ENCODE measurements at regions not wholly inside any gene's neighbourhood (a gene's known extent, or its start where the extent isn't known, plus 50 kb on each side); places are given as distances from the start of the nearest gene placed in this dataset.
A peak's percentile ranks its signal among the peaks of the same experiment; 100 is the strongest.

- H3K27ac ChIP-seq (ENCODE audit: low read depth, low read length): no peak overlapping the region
- H3K9ac ChIP-seq (ENCODE audit: low read depth in 1 of 3, low read length in 3 of 3): no peak overlapping the region
- H3K4me3 ChIP-seq (ENCODE audit: low read length in 3 of 3): no peak overlapping the region
- no peaks in the 10 kb centered on the region for H3K4me1 ChIP-seq (ENCODE audit: control insufficient read depth in 3 of 3, insufficient read depth in 3 of 3, low read length in 3 of 3)
- peaks cover 0 to 1% (median 0%) of the 10 kb centered on the region in 3 donors for H3K27me3 ChIP-seq (ENCODE audit: control insufficient read depth in 3 of 3, insufficient read depth in 3 of 3, low read length in 3 of 3)
- H3K36me3 ChIP-seq (ENCODE audit: control insufficient read depth in 3 of 3, insufficient read depth in 3 of 3, low read length in 3 of 3): no peaks in the 10 kb centered on the region
- no peaks in the 10 kb centered on the region for H3K9me3 ChIP-seq (ENCODE audit: control insufficient read depth in 3 of 3, low read length in 3 of 3)
Measured at GRCh38 chr13:97559030-97559429, 125.1 kb downstream of the RAP2A start.

DNA sequence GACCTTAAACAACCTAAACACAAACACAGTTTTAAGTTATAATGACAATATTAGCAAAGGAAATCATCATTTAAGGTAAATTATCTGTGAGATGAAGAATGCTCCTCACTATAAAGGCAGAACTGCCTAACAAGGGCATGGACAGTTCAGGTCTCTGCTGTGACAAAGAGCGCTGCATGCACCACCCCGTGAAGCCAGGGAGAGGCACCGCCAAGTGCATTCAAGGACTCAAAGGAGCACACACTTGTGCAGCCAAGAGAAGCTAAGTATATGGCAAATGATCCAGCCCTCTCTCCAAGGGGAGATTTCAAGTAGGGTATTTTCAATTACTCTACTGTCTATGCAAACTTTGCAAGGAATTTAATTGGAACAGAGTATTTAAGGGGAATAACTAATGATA is 126.0 kb downstream of the RAP2A start:
- no peaks in the 10 kb centered on the region for H3K36me3 ChIP-seq (ENCODE audit: control insufficient read depth in 3 of 3, insufficient read depth in 3 of 3, low read length in 3 of 3)
- no peaks in the 10 kb centered on the region for H3K9me3 ChIP-seq (ENCODE audit: control insufficient read depth in 3 of 3, low read length in 3 of 3)
- no peaks in the 10 kb centered on the region for H3K4me1 ChIP-seq (ENCODE audit: control insufficient read depth in 3 of 3, insufficient read depth in 3 of 3, low read length in 3 of 3)
- no peak overlapping the region for H3K4me3 ChIP-seq (ENCODE audit: low read length in 3 of 3)
- H3K9ac ChIP-seq (ENCODE audit: low read depth in 1 of 3, low read length in 3 of 3): no peak overlapping the region
- peaks cover 0 to 2% (median 0%) of the 10 kb centered on the region in 3 donors for H3K27me3 ChIP-seq (ENCODE audit: control insufficient read depth in 3 of 3, insufficient read depth in 3 of 3, low read length in 3 of 3)
- no peak overlapping the region for H3K27ac ChIP-seq (ENCODE audit: low read depth, low read length)

- Histone ChIP-seq H3K9ac (ENCODE audit: low read depth in 1 of 3, low read length in 3 of 3) (no peak overlapping the region), H3K4me1 (ENCODE audit: control insufficient read depth in 3 of 3, insufficient read depth in 3 of 3, low read length in 3 of 3) (no peaks in the 10 kb centered on the region), H3K4me3 (ENCODE audit: low read length in 3 of 3) (no peak overlapping the region), H3K27ac (ENCODE audit: low read depth, low read length) (no peak overlapping the region), H3K36me3 (ENCODE audit: control insufficient read depth in 3 of 3, insufficient read depth in 3 of 3, low read length in 3 of 3) (no peaks in the 10 kb centered on the region), H3K9me3 (ENCODE audit: control insufficient read depth in 3 of 3, low read length in 3 of 3) (no peaks in the 10 kb centered on the region), H3K27me3 (ENCODE audit: control insufficient read depth in 3 of 3, insufficient read depth in 3 of 3, low read length in 3 of 3) (peaks cover 0 to 2% (median 0%) of the 10 kb centered on the region in 3 donors)
Measured at GRCh38 chr13:97561182-97561581, 127.2 kb downstream of the RAP2A start.

DNA sequence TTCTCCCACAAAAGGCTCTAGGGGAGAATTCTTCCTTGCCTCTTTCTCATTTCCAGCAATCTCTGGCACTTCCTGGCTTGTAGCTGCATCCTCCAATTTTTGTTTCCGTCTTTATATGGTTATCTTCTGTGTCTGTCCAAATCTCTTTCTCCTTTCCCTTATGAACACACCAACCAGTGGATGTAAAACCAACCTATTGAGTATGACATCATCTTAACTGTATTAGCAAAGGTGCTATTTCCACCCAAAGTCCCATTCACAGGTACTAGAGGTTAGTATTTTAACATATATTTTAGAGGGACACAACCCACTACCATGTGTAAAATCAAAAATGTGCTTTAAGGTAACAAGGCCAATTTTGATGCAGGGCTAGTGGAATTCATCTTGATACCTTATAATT is 129.0 kb downstream of the RAP2A start:
- Histone ChIP-seq H3K27ac (ENCODE audit: low read depth, low read length) (no peak overlapping the region), H3K4me3 (ENCODE audit: low read length in 3 of 3) (no peak overlapping the region), H3K36me3 (ENCODE audit: control insufficient read depth in 3 of 3, insufficient read depth in 3 of 3, low read length in 3 of 3) (no peaks in the 10 kb centered on the region), H3K27me3 (ENCODE audit: control insufficient read depth in 3 of 3, insufficient read depth in 3 of 3, low read length in 3 of 3) (peaks cover 0 to 2% (median 0%) of the 10 kb centered on the region in 3 donors), H3K9ac (ENCODE audit: low read depth in 1 of 3, low read length in 3 of 3) (no peak overlapping the region), H3K9me3 (ENCODE audit: control insufficient read depth in 3 of 3, low read length in 3 of 3) (no peaks in the 10 kb centered on the region), H3K4me1 (ENCODE audit: control insufficient read depth in 3 of 3, insufficient read depth in 3 of 3, low read length in 3 of 3) (no peaks in the 10 kb centered on the region)

GRCh38 chr13:97564956-97565355 is 131.0 kb downstream of the RAP2A start:
- no peaks in the 10 kb centered on the region for H3K9me3 ChIP-seq (ENCODE audit: control insufficient read depth in 3 of 3, low read length in 3 of 3)
- peaks cover 0 to 9% (median 0%) of the 10 kb centered on the region in 3 donors for H3K4me1 ChIP-seq (ENCODE audit: control insufficient read depth in 3 of 3, insufficient read depth in 3 of 3, low read length in 3 of 3)
- no peak overlapping the region for H3K9ac ChIP-seq (ENCODE audit: low read depth in 1 of 3, low read length in 3 of 3)
- H3K4me3 ChIP-seq (ENCODE audit: low read length in 3 of 3): no peak overlapping the region
- peaks cover 0 to 6% (median 0%) of the 10 kb centered on the region in 3 donors for H3K27me3 ChIP-seq (ENCODE audit: control insufficient read depth in 3 of 3, insufficient read depth in 3 of 3, low read length in 3 of 3)
- no peak overlapping the region for H3K27ac ChIP-seq (ENCODE audit: low read depth, low read length)
- no peaks in the 10 kb centered on the region for H3K36me3 ChIP-seq (ENCODE audit: control insufficient read depth in 3 of 3, insufficient read depth in 3 of 3, low read length in 3 of 3)

DNA sequence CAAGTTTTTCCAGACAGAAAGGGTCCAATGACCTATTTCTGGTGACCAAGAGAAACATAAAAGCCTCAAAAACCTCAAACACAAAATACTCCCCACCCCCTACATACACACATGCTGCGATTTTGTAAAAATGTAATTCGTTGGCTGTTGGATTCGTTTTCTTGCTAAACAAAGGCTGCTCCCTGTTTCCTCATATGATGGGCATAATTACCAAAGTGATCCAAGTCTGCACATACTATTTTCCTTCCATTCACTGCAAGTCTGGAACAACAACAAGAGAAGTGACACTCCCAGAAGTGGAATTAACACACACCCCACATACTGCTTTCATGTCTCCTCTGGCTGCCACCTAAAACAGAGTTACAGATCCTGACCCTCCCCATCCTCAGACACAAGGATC is 131.9 kb downstream of the RAP2A start:
- no peaks in the 10 kb centered on the region for H3K36me3 ChIP-seq (ENCODE audit: control insufficient read depth in 3 of 3, insufficient read depth in 3 of 3, low read length in 3 of 3)

GRCh38 chr13:97566907-97567306 is 132.9 kb downstream of the RAP2A start:
- Histone ChIP-seq H3K27me3 (ENCODE audit: control insufficient read depth in 3 of 3, insufficient read depth in 3 of 3, low read length in 3 of 3) (peaks cover 0 to 6% (median 0%) of the 10 kb centered on the region in 3 donors), H3K27ac (ENCODE audit: low read depth, low read length) (no peak overlapping the region), H3K9me3 (ENCODE audit: control insufficient read depth in 3 of 3, low read length in 3 of 3) (no peaks in the 10 kb centered on the region), H3K4me1 (ENCODE audit: control insufficient read depth in 3 of 3, insufficient read depth in 3 of 3, low read length in 3 of 3) (peaks cover 0 to 10% (median 0%) of the 10 kb centered on the region in 3 donors), H3K9ac (ENCODE audit: low read depth in 1 of 3, low read length in 3 of 3) (no peak overlapping the region), H3K36me3 (ENCODE audit: control insufficient read depth in 3 of 3, insufficient read depth in 3 of 3, low read length in 3 of 3) (no peaks in the 10 kb centered on the region), H3K4me3 (ENCODE audit: low read length in 3 of 3) (no peak overlapping the region)

More for the DNA sequence above, 131.9 kb downstream of the RAP2A start:
- peaks cover 0 to 6% (median 0%) of the 10 kb centered on the region in 3 donors for H3K27me3 ChIP-seq (ENCODE audit: control insufficient read depth in 3 of 3, insufficient read depth in 3 of 3, low read length in 3 of 3)
- H3K4me1 ChIP-seq (ENCODE audit: control insufficient read depth in 3 of 3, insufficient read depth in 3 of 3, low read length in 3 of 3): peaks cover 0 to 10% (median 0%) of the 10 kb centered on the region in 3 donors
- H3K4me3 ChIP-seq (ENCODE audit: low read length in 3 of 3): no peak overlapping the region
- no peak overlapping the region for H3K27ac ChIP-seq (ENCODE audit: low read depth, low read length)
- no peak overlapping the region for H3K9ac ChIP-seq (ENCODE audit: low read depth in 1 of 3, low read length in 3 of 3)
- no peaks in the 10 kb centered on the region for H3K9me3 ChIP-seq (ENCODE audit: control insufficient read depth in 3 of 3, low read length in 3 of 3)

GRCh38 chr13:97567510-97568243 is 133.7 kb downstream of the RAP2A start:
- H3K4me3 ChIP-seq (ENCODE audit: low read length in 3 of 3): no peak overlapping the region
- H3K27ac ChIP-seq (ENCODE audit: low read depth, low read length): no peak overlapping the region
- no peaks in the 10 kb centered on the region for H3K36me3 ChIP-seq (ENCODE audit: control insufficient read depth in 3 of 3, insufficient read depth in 3 of 3, low read length in 3 of 3)
- H3K4me1 ChIP-seq (ENCODE audit: control insufficient read depth in 3 of 3, insufficient read depth in 3 of 3, low read length in 3 of 3): peaks cover 0 to 10% (median 0%) of the 10 kb centered on the region in 3 donors
- no peaks in the 10 kb centered on the region for H3K9me3 ChIP-seq (ENCODE audit: control insufficient read depth in 3 of 3, low read length in 3 of 3)
- H3K9ac ChIP-seq (ENCODE audit: low read depth in 1 of 3, low read length in 3 of 3): no peak overlapping the region
- H3K27me3 ChIP-seq (ENCODE audit: control insufficient read depth in 3 of 3, insufficient read depth in 3 of 3, low read length in 3 of 3): peaks cover 0 to 6% (median 0%) of the 10 kb centered on the region in 3 donors

GRCh38 chr13:97568850-97569249 is 134.9 kb downstream of the RAP2A start:
- H3K36me3 ChIP-seq (ENCODE audit: control insufficient read depth in 3 of 3, insufficient read depth in 3 of 3, low read length in 3 of 3): no peaks in the 10 kb centered on the region
- peak overlapping the region in 1 of 3 donors; percentile 17 for H3K9ac ChIP-seq (ENCODE audit: low read depth in 1 of 3, low read length in 3 of 3)
- peaks cover 0 to 10% (median 0%) of the 10 kb centered on the region in 3 donors for H3K4me1 ChIP-seq (ENCODE audit: control insufficient read depth in 3 of 3, insufficient read depth in 3 of 3, low read length in 3 of 3)
- no peaks in the 10 kb centered on the region for H3K9me3 ChIP-seq (ENCODE audit: control insufficient read depth in 3 of 3, low read length in 3 of 3)
- peaks cover 0 to 6% (median 0%) of the 10 kb centered on the region in 3 donors for H3K27me3 ChIP-seq (ENCODE audit: control insufficient read depth in 3 of 3, insufficient read depth in 3 of 3, low read length in 3 of 3)
- no peak overlapping the region for H3K4me3 ChIP-seq (ENCODE audit: low read length in 3 of 3)
- H3K27ac ChIP-seq (ENCODE audit: low read depth, low read length): no peak overlapping the region

DNA sequence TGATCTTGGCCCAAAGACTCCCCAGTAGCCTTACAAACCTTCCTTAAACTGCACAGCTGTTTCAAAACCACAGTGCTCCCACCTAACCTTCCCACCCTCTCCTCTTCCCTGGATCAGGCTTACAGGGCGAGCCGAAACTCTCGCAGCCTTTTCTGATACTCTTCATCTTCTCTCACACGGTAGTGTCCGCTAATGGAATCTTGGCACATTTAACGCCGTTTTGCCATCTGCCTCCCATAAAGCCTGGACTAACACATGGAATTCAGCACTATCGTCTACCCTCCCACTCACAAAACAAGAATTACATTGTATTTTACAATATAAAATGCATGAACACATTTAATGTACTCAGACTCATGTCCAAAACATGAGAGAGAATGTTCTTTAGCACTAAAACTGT is 135.9 kb downstream of the RAP2A start:
- Histone ChIP-seq H3K4me1 (ENCODE audit: control insufficient read depth in 3 of 3, insufficient read depth in 3 of 3, low read length in 3 of 3) (peaks cover 0 to 10% (median 0%) of the 10 kb centered on the region in 3 donors), H3K27me3 (ENCODE audit: control insufficient read depth in 3 of 3, insufficient read depth in 3 of 3, low read length in 3 of 3) (peaks cover 0 to 4% (median 0%) of the 10 kb centered on the region in 3 donors), H3K4me3 (ENCODE audit: low read length in 3 of 3) (peak overlapping the region in 1 of 3 donors; percentile 33), H3K36me3 (ENCODE audit: control insufficient read depth in 3 of 3, insufficient read depth in 3 of 3, low read length in 3 of 3) (no peaks in the 10 kb centered on the region), H3K9ac (ENCODE audit: low read depth in 1 of 3, low read length in 3 of 3) (no peak overlapping the region), H3K9me3 (ENCODE audit: control insufficient read depth in 3 of 3, low read length in 3 of 3) (no peaks in the 10 kb centered on the region), H3K27ac (ENCODE audit: low read depth, low read length) (peak overlapping the region; percentile 41)

Measured in skeletal muscle tissue (tissue), 3 donors.